ENCODE measurements at regions not wholly inside any gene's neighbourhood (a gene's known extent, or its start where the extent isn't known, plus 50 kb on each side); places are given as distances from the start of the nearest gene placed in this dataset.

GRCh38 chr16:48435906-48436305 is 50.7 kb upstream of the SIAH1 start:
- no peak for DNase-seq

GRCh38 chr16:48435318-48435680 is 50.1 kb upstream of the SIAH1 start:
- no peak for DNase-seq
